H1 (cell line): ENCODE measurements at regions not wholly inside any gene's neighbourhood (a gene's known extent, or its start where the extent isn't known, plus 50 kb on each side); places are given as distances from the start of the nearest gene placed in this dataset.

Experiments
- CTCF ChIA-PET: fragments of 300-600 bp; sonication (Branson Sonifier 250); formaldehyde crosslinking; loops from one replicate; lab custom pipeline; 2021; ENCODE audit not compliant: partially characterized antibody; lab: Charles Lee
- POLR2A ChIA-PET: fragments of 300-600 bp; sonication (Branson Sonifier 250); formaldehyde crosslinking; loops from one replicate; lab custom pipeline; 2021; ENCODE audit warnings: inconsistent platforms; ENCODE audit not compliant: partially characterized antibody; lab: Charles Lee
- DNase-seq, 2 experiments: peaks; one replicate each; pipeline versions ENCODE4 v3.0.0 to v3.0.0-alpha.2; 2010 to 2022; ENCODE audit warnings: low spot score in 2 of 2, low read depth in 1 of 2, mixed read lengths in 1 of 2
- FAIRE-seq: peaks from 2 replicates; lab custom pipeline; 2011; peaks lifted over from hg19 to GRCh38; lab: Jason Lieb, UNC
- H2AFZ ChIP-seq: 2 replicates; pipeline ENCODE4 v1.8.1; 2012; ENCODE audit warnings: low read length, inconsistent platforms
- H2AK5ac ChIP-seq: 2 replicates; pipeline ENCODE4 v1.6.1; 2013; ENCODE audit warnings: low read depth, low read length
- H2BK120ac ChIP-seq: replicated peaks from 2 replicates; pipeline ENCODE3; 2013; ENCODE audit warnings: low read depth, low read length, inconsistent platforms
- H2BK12ac ChIP-seq: 2 replicates; pipeline ENCODE4 v1.6.1; 2013; ENCODE audit warnings: low read depth, low read length
- H2BK15ac ChIP-seq: 2 replicates; pipeline ENCODE4 v1.6.1; 2013; ENCODE audit warnings: low read length
- H2BK20ac ChIP-seq: 2 replicates; pipeline ENCODE4 v1.6.1; 2013; ENCODE audit warnings: low read length
- H2BK5ac ChIP-seq: 2 replicates; pipeline ENCODE4 v1.6.1; 2013; ENCODE audit warnings: low read depth, low read length
- H3K14ac ChIP-seq: 2 replicates; pipeline ENCODE4 v1.6.1; 2013; ENCODE audit warnings: inconsistent platforms; ENCODE audit not compliant: insufficient read length
- H3K18ac ChIP-seq: 2 replicates; pipeline ENCODE4 v1.6.1; 2013; ENCODE audit warnings: low read length; ENCODE audit errors: extremely low read depth
- H3K23ac ChIP-seq: 2 replicates; pipeline ENCODE4 v1.6.1; 2013; ENCODE audit warnings: inconsistent platforms; ENCODE audit not compliant: insufficient read length
- H3K23me2 ChIP-seq: 2 replicates; pipeline ENCODE4 v1.6.1; 2013; ENCODE audit warnings: low read depth, low read length
- H3K27ac ChIP-seq: 2 replicates; pipeline ENCODE4 v1.6.1; 2011; ENCODE audit warnings: low read depth, low read length, inconsistent platforms
- H3K27me3 ChIP-seq, 4 experiments: replicated peaks in 1 of 4; 1 replicate in 1 of 4; 2 replicates in 3 of 4; pipeline versions ENCODE4 v1.6.1 to v1.8.1; 2011 to 2013; ENCODE audit warnings: low read length in 3 of 4, mild to moderate bottlenecking in 3 of 4, inconsistent platforms in 2 of 4, mixed read lengths in 2 of 4, moderate library complexity in 1 of 4; ENCODE audit not compliant: control insufficient read depth in 3 of 4, insufficient read depth in 3 of 4; ENCODE audit errors: extremely low read depth in 1 of 4
- H3K36me3 ChIP-seq, 4 experiments: 2 replicates each; pipeline versions ENCODE4 v1.6.1 to v1.8.1; 2011 to 2013; ENCODE audit warnings: mild to moderate bottlenecking in 4 of 4, low read length in 3 of 4, moderate library complexity in 2 of 4, control low read depth in 1 of 4, inconsistent platforms in 1 of 4; ENCODE audit not compliant: insufficient read depth in 4 of 4, control insufficient read depth in 2 of 4
- H3K4ac ChIP-seq: replicated peaks from 2 replicates; pipeline ENCODE3; 2013; ENCODE audit warnings: low read length, low read depth, mixed read lengths, inconsistent platforms; ENCODE audit not compliant: insufficient read length
- H3K4me1 ChIP-seq, 4 experiments: replicated peaks in 1 of 4; 1 replicate in 1 of 4; 2 replicates in 3 of 4; pipeline versions ENCODE4 v1.6.1 to v1.8.1; 2011 to 2013; ENCODE audit warnings: low read length in 3 of 4, inconsistent platforms in 2 of 4, mixed read lengths in 1 of 4; ENCODE audit not compliant: insufficient read depth in 4 of 4, control insufficient read depth in 3 of 4
- H3K4me2 ChIP-seq, 2 experiments: 2 replicates each; pipeline versions ENCODE4 v1.6.1 to v1.8.1; 2011 to 2013; ENCODE audit warnings: low read depth in 2 of 2, low read length in 2 of 2, control low read depth in 1 of 2, inconsistent platforms in 1 of 2, mild to moderate bottlenecking in 1 of 2; ENCODE audit not compliant: insufficient read depth in 1 of 2
- H3K4me3 ChIP-seq, 4 experiments: fragments of 200-600, 300-600 bp in 1 of 4; sonication (generic), shearing (Covaris generic), sonication (Bioruptor Twin) in 1 of 4; 2 replicates each; pipeline versions ENCODE4 v1.5.1 to v1.8.1; 2011 to 2016; ENCODE audit warnings: low read length in 4 of 4, low read depth in 3 of 4, control low read depth in 2 of 4, inconsistent platforms in 2 of 4, mild to moderate bottlenecking in 2 of 4, mixed read lengths in 1 of 4, moderate library complexity in 1 of 4; ENCODE audit not compliant: insufficient read depth in 2 of 4; ENCODE audit errors: extremely low read depth in 1 of 4
- H3K56ac ChIP-seq: replicated peaks from 2 replicates; pipeline ENCODE3; 2013; ENCODE audit warnings: low read depth, mild to moderate bottlenecking, mixed read lengths, low read length, inconsistent platforms; ENCODE audit not compliant: insufficient read length
- H3K79me1 ChIP-seq: 2 replicates; pipeline ENCODE4 v1.6.1; 2013; ENCODE audit warnings: low read depth, low read length, control low read depth
- H3K79me2 ChIP-seq, 2 experiments: 2 replicates each; pipeline versions ENCODE4 v1.6.1 to v1.8.1; 2012 to 2013; ENCODE audit warnings: low read length in 2 of 2, mild to moderate bottlenecking in 2 of 2, inconsistent platforms in 1 of 2; ENCODE audit not compliant: insufficient read depth in 2 of 2, control insufficient read depth in 1 of 2
- H3K9ac ChIP-seq, 4 experiments: replicated peaks in 1 of 4; 1 replicate in 1 of 4; 2 replicates in 3 of 4; pipeline versions ENCODE4 v1.6.1 to v1.8.1; 2011 to 2013; ENCODE audit warnings: low read depth in 3 of 4, low read length in 3 of 4, control low read depth in 2 of 4, mild to moderate bottlenecking in 2 of 4, moderate library complexity in 2 of 4, inconsistent platforms in 1 of 4; ENCODE audit errors: extremely low read depth in 1 of 4
- H3K9me3 ChIP-seq, 2 experiments: 2 replicates each; pipeline versions ENCODE4 v1.6.1 to v1.8.1; 2012 to 2013; ENCODE audit warnings: mild to moderate bottlenecking in 2 of 2, moderate library complexity in 2 of 2, control low read depth in 1 of 2, inconsistent platforms in 1 of 2, low read depth in 1 of 2, low read length in 1 of 2, mixed read lengths in 1 of 2; ENCODE audit not compliant: insufficient read depth in 2 of 2
- H4K20me1 ChIP-seq, 2 experiments: replicated peaks in 1 of 2; 2 replicates each; pipeline versions ENCODE3 to v1.8.1; 2011 to 2013; ENCODE audit warnings: inconsistent platforms in 2 of 2, low read length in 2 of 2, mild to moderate bottlenecking in 1 of 2; ENCODE audit not compliant: insufficient read depth in 2 of 2, control insufficient read depth in 1 of 2
- H4K5ac ChIP-seq: 2 replicates; pipeline ENCODE4 v1.6.1; 2013; ENCODE audit warnings: low read length, low read depth, mixed read lengths, inconsistent platforms; ENCODE audit not compliant: insufficient read length
- H4K8ac ChIP-seq: 2 replicates; pipeline ENCODE4 v1.8.0; 2013; ENCODE audit warnings: mild to moderate bottlenecking, moderate library complexity, low read length, inconsistent platforms; ENCODE audit not compliant: insufficient read depth; ENCODE audit errors: extremely low read depth
- H4K91ac ChIP-seq: replicated peaks from 2 replicates; pipeline ENCODE3; 2013; ENCODE audit warnings: low read length, mixed read lengths, inconsistent platforms; ENCODE audit not compliant: insufficient read length
- CREB1 ChIP-seq: IDR thresholded peaks from 2 replicates; pipeline ENCODE4 v1.6.1; 2012; ENCODE audit warnings: inconsistent platforms
- JUN ChIP-seq: IDR thresholded peaks from 2 replicates; pipeline ENCODE4 v1.6.1; 2011; ENCODE audit warnings: low read depth, mild to moderate bottlenecking, improper control_type of control experiment, low read length
- SAP30 ChIP-seq: fragments of 300-600 bp; sonication (generic); IDR thresholded peaks from 2 replicates; pipeline ENCODE4 v1.7.1; 2012; ENCODE audit warnings: low read length, moderate library complexity, mild to moderate bottlenecking, inconsistent platforms; ENCODE audit not compliant: insufficient read depth, insufficient replicate concordance
- SIN3A ChIP-seq, 2 experiments: IDR thresholded peaks in 1 of 2; conservative IDR thresholded peaks in 1 of 2; 2 replicates each; pipeline ENCODE4 v1.6.1; 2011 to 2012; ENCODE audit warnings: low read length in 2 of 2, improper control_type of control experiment in 1 of 2, low read depth in 1 of 2, mild to moderate bottlenecking in 1 of 2
- SIX5 ChIP-seq: IDR thresholded peaks from 2 replicates; pipeline ENCODE4 v1.6.1; 2011; ENCODE audit warnings: mild to moderate bottlenecking, low read depth, low read length
- SP1 ChIP-seq: IDR thresholded peaks from 2 replicates; pipeline ENCODE4 v1.6.1; 2011; ENCODE audit warnings: low read depth, low read length
- TBP ChIP-seq: IDR thresholded peaks from 2 replicates; pipeline ENCODE4 v1.6.1; 2011; ENCODE audit warnings: low read depth, low read length, improper control_type of control experiment
- WGBS, 2 experiments: shearing (Covaris generic) in 1 of 2; methylation state at CpG; one replicate each; pipeline versions ENCODE4 v1.1.6 to v1.1.7; 2013 to 2015; ENCODE audit warnings: low lambda C conversion rate in 2 of 2, mixed read lengths in 2 of 2, inconsistent platforms in 1 of 2, low coverage in 1 of 2, missing lambda C conversion rate in 1 of 2; ENCODE audit not compliant: insufficient replicate concordance in 2 of 2, insufficient coverage in 1 of 2, insufficient read length in 1 of 2; ENCODE audit errors: extremely low coverage in 1 of 2, missing lambda C conversion rate in 1 of 2; 5-methylcytosine and 5-hydroxymethylcytosine counted together
- TF ChIP-seq, protein P1 (sequence below): IDR thresholded peaks from 2 replicates; pipeline ENCODE4 v1.6.1; 2011; ENCODE audit warnings: low read length, improper control_type of control experiment

DNA sequence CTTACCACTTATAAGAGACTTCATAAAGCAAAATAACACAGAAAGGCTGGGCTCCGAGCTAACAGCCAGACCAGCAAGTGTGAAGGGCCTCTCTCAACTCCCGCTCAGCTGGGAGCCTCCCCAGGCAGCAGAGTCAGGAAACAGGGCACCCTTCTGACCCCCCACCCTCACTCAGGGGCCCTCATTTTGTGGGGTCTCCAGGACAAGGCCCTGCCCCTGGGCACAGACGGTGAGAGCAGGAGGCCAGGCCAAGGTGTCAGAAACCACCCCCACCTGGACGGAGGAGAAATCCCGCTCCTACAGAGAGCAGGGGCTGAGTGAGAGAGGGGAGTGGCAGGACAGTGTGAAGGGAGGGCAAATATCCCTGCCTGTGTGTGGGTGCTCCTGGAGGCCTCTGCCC is 135.8 kb upstream of the FOXD4L5 start:
- no peak for FAIRE-seq
- no peak overlapping the region for H3K18ac ChIP-seq
- no peak overlapping the region for H2BK12ac ChIP-seq
- no peaks in the 10 kb centered on the region for H3K27me3 ChIP-seq
- peaks cover 0 to 38% of the 10 kb centered on the region in 2 experiments; a peak in 2 of 4 replicates for H3K9me3 ChIP-seq
- CTCF ChIA-PET, result no interaction called here
- H4K20me1 ChIP-seq, result no peaks in the 10 kb centered on the region
- H3K27ac ChIP-seq, result no peak overlapping the region
- H3K56ac ChIP-seq, result no peak overlapping the region
- no peak overlapping the region for H2BK15ac ChIP-seq
- no peak overlapping the region for H3K14ac ChIP-seq
- no peak overlapping the region for H2BK120ac ChIP-seq
- H2BK20ac ChIP-seq, result no peak overlapping the region
- H3K23me2 ChIP-seq, result peaks cover 6% of the 10 kb centered on the region; the same call in 1 of the 2 replicates
- no peak overlapping the region for H3K23ac ChIP-seq
- H3K4me3 ChIP-seq, result no peak overlapping the region
- H2AK5ac ChIP-seq, result no peak overlapping the region
- TF ChIP-seq SIN3A (conservative IDR thresholded peaks at IDR 0.05 in 1 of 2, IDR thresholded peaks at IDR 0.05 in 1 of 2; ENCODE audit: low read depth in 1 of 2, low read length in 2 of 2) (no peak), SP1 (no peak), CREB1 (no peak), SAP30 (no peak), TBP (no peak), SIX5 (no peak), JUN (no peak)
- TF ChIP-seq, protein P1, sequence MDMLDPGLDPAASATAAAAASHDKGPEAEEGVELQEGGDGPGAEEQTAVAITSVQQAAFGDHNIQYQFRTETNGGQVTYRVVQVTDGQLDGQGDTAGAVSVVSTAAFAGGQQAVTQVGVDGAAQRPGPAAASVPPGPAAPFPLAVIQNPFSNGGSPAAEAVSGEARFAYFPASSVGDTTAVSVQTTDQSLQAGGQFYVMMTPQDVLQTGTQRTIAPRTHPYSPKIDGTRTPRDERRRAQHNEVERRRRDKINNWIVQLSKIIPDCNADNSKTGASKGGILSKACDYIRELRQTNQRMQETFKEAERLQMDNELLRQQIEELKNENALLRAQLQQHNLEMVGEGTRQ, result no peak
- TF ChIP-seq, all 59 proteins: peak for 0
- Histone ChIP-seq H4K91ac (no peak overlapping the region), H3K36me3 (no peaks in the 10 kb centered on the region), H4K5ac (no peak overlapping the region), H4K8ac (no peak overlapping the region), H3K4me1 (no peaks in the 10 kb centered on the region), H2AFZ (no peak overlapping the region), H3K4me2 (no peak overlapping the region), H3K79me1 (no peaks in the 10 kb centered on the region), H3K4ac (no peak overlapping the region), H2BK5ac (no peak overlapping the region), H3K79me2 (no peaks in the 10 kb centered on the region), H3K9ac (no peak overlapping the region)
- POLR2A ChIA-PET, result no interaction called here
- DNase-seq, result no peak
- WGBS, 2 experiments, result 86% methylated on average over 2 of the region's 5 CpGs; no CpG with 5 or more reads in 1 of the 2 experiments
